HG02973 (cell line): ENCODE measurements at regions not wholly inside any gene's neighbourhood (a gene's known extent, or its start where the extent isn't known, plus 50 kb on each side); places are given as distances from the start of the nearest gene placed in this dataset.
A peak's percentile ranks its signal among the peaks of the same experiment; 100 is the strongest.
"Not testable (repeated sequence)": the region's sequence is repeated elsewhere in the genome, so short reads cannot be mapped to it uniquely, and the experiment has no call there.

ENCODE experiments used
- ATAC-seq: cut with Tn5 transposase; IDR thresholded peaks from one replicate; pipeline ENCODE4 v1.9.1; 2021; ENCODE audit warnings: moderate library complexity; ENCODE audit not compliant: unreplicated experiment

- no peak for ATAC-seq
Measured at GRCh38 chr10:84626397-84627087, 298.2 kb downstream of the CCSER2 start.

GRCh38 chr10:84632866-84633265 is 304.5 kb downstream of the CCSER2 start:
- ATAC-seq, result no peak

- no peak for ATAC-seq
Measured at GRCh38 chr10:84634636-84635035, 306.2 kb downstream of the CCSER2 start.

- ATAC-seq, result not testable (repeated sequence)
Measured at GRCh38 chr10:84650628-84651027, 322.2 kb downstream of the CCSER2 start.

GRCh38 chr10:84654671-84655070 is 326.3 kb downstream of the CCSER2 start:
- no peak for ATAC-seq

- ATAC-seq, result no peak
Measured at GRCh38 chr10:84659027-84659426, 330.6 kb downstream of the CCSER2 start.

- no peak for ATAC-seq
Measured at GRCh38 chr10:84659497-84660439, 331.4 kb downstream of the CCSER2 start.

- no peak for ATAC-seq
Measured at GRCh38 chr10:84660450-84661159, 332.2 kb downstream of the CCSER2 start.

GRCh38 chr10:84665211-84665610 is 336.8 kb downstream of the CCSER2 start:
- no peak for ATAC-seq

- peak; percentile 72 for ATAC-seq
Measured at GRCh38 chr10:84665883-84666463, 337.6 kb downstream of the CCSER2 start.

GRCh38 chr10:84668186-84668763 is 339.9 kb downstream of the CCSER2 start:
- ATAC-seq, result no peak

- ATAC-seq, result no peak
Measured at GRCh38 chr10:84675060-84675459, 346.7 kb downstream of the CCSER2 start.

GRCh38 chr10:84676536-84676935 is 348.1 kb downstream of the CCSER2 start:
- no peak for ATAC-seq

- no peak for ATAC-seq
Measured at GRCh38 chr10:84681781-84682180, 353.4 kb downstream of the CCSER2 start.

GRCh38 chr10:84683550-84683949 is 355.2 kb downstream of the CCSER2 start:
- no peak for ATAC-seq

GRCh38 chr10:84683980-84684740 is 355.8 kb downstream of the CCSER2 start:
- no peak for ATAC-seq

- ATAC-seq, result no peak
Measured at GRCh38 chr10:84685047-84685660, 356.8 kb downstream of the CCSER2 start.

GRCh38 chr10:84693006-84693405 is 364.6 kb downstream of the CCSER2 start:
- ATAC-seq, result no peak

GRCh38 chr10:84695902-84696301 is 367.5 kb downstream of the CCSER2 start:
- no peak for ATAC-seq

GRCh38 chr10:84696610-84697009 is 368.2 kb downstream of the CCSER2 start:
- ATAC-seq, result no peak
